ENCODE measurements at regions not wholly inside any gene's neighbourhood (a gene's known extent, or its start where the extent isn't known, plus 50 kb on each side); places are given as distances from the start of the nearest gene placed in this dataset.

GRCh38 chr12:115114140-115114539 lies 430.2 kb upstream of the TBX3 start:
- H3K4me1 ChIP-seq (ENCODE audit: control insufficient read depth, extremely low read depth, insufficient read depth, low read length): no peaks in the 10 kb centered on the region
- H3K4me3 ChIP-seq (replicated peaks in 1 of 3; ENCODE audit: insufficient read depth in 1 of 3, low read depth in 1 of 3, low read length in 3 of 3): no peak overlapping the region
- intact Hi-C loops (cut with micrococcal nuclease): no loop called here
- H4K20me1 ChIP-seq (replicated peaks; ENCODE audit: control insufficient read depth, extremely low read depth, insufficient read depth, low read length): no peaks in the 10 kb centered on the region
- TF ChIP-seq POLR2A (IDR thresholded peaks at IDR 0.05; ENCODE audit: low read depth, low read length) (no peak), EZH2 (IDR thresholded peaks at IDR 0.05; ENCODE audit: borderline replicate concordance, low read depth, low read length, severe bottlenecking) (no peak), MAX (IDR thresholded peaks at IDR 0.05; ENCODE audit: insufficient read depth, insufficient read length) (no peak), POLR2AphosphoS5 (IDR thresholded peaks at IDR 0.05; ENCODE audit: insufficient read depth, low read depth, low read length) (no peak), GATA2 (IDR thresholded peaks at IDR 0.05; ENCODE audit: insufficient read depth, insufficient read length, low read depth, low read length) (no peak), FOS (IDR thresholded peaks at IDR 0.05; ENCODE audit: borderline replicate concordance, insufficient read depth, low read length) (no peak), CTCF (IDR thresholded peaks at IDR 0.05; ENCODE audit: extremely low read depth in 1 of 2, insufficient read depth in 1 of 2, low read depth in 1 of 2, low read length in 2 of 2) (no peak), MYC (IDR thresholded peaks at IDR 0.05; ENCODE audit: low read depth, low read length) (no peak), JUN (IDR thresholded peaks at IDR 0.05; ENCODE audit: borderline replicate concordance, insufficient read depth, insufficient read length, low read depth) (no peak)
- DNase-seq (ENCODE audit: low read depth, low spot score): no peak
- FAIRE-seq: no peak
- H3K36me3 ChIP-seq (ENCODE audit: control insufficient read depth in 2 of 2, extremely low read depth in 1 of 2, insufficient read depth in 2 of 2, low read length in 2 of 2): no peaks in the 10 kb centered on the region
- H3K4me2 ChIP-seq (ENCODE audit: insufficient read depth, low read length): no peak overlapping the region
- no peak overlapping the region for H3K9ac ChIP-seq (replicated peaks; ENCODE audit: extremely low read depth, insufficient read depth, low read length)
- H3K27ac ChIP-seq (ENCODE audit: insufficient read depth, low read depth, low read length): no peak overlapping the region
- H3K27me3 ChIP-seq (ENCODE audit: control insufficient read depth in 2 of 2, insufficient read depth in 2 of 2, low read length in 2 of 2): no peaks in the 10 kb centered on the region
- BruUV-seq (replicated peaks): no TSS peak
- dilution Hi-C loops (cut with MboI; ENCODE audit: extremely low pct_ligation_motif_present, low sequenced_read_pairs): no loop called here
- no peaks in the 10 kb centered on the region for H3K79me2 ChIP-seq (ENCODE audit: control insufficient read depth, insufficient read depth, low read length)
- peaks cover 8% of the 10 kb centered on the region for H3K9me3 ChIP-seq (replicated peaks; ENCODE audit: control insufficient read depth, insufficient read depth, low read length)
- ChIA-PET POLR2A (no interaction called here), CTCF (no interaction called here)
- no peak overlapping the region for H2AFZ ChIP-seq (ENCODE audit: low read depth, low read length)
- H3K9me1 ChIP-seq (replicated peaks; ENCODE audit: control insufficient read depth, extremely low read depth, insufficient read depth, low read length): no peaks in the 10 kb centered on the region

Measured in endothelial cell of umbilical vein (primary cell).